SKM-1 (cell line): ENCODE measurements at regions not wholly inside any gene's neighbourhood (a gene's known extent, or its start where the extent isn't known, plus 50 kb on each side); places are given as distances from the start of the nearest gene placed in this dataset.

Experiments
- DNase-seq: peaks from one replicate; lab custom pipeline; 2025; ENCODE audit not compliant: unreplicated experiment; lab: John Stamatoyannopoulos, UW

DNA sequence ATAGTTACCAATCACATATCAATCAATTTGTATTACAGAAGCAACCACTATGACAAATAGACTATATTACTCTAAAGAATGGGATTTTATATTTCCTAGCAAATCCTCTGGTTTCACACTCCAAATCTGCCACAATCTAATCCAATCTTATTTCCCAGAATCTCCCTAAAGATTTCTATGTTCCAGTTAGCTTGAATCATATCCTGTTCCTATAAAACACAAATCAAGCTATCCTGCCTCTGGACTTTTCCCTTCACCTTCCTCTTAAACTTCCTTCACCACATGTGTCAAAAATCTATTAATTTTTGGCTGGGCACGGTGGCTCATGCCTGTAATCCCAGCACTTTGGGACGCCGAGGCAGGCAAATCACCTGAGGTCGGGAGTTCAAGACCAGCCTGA lies 50.0 kb downstream of the PIK3C2A start:
- DNase-seq = no peak

GRCh38 chr11:17156283-17156682 lies 51.5 kb downstream of the PIK3C2A start:
- DNase-seq = no peak

GRCh38 chr11:17154409-17155159 lies 53.2 kb downstream of the PIK3C2A start:
- peak; percentile 59 for DNase-seq

DNA sequence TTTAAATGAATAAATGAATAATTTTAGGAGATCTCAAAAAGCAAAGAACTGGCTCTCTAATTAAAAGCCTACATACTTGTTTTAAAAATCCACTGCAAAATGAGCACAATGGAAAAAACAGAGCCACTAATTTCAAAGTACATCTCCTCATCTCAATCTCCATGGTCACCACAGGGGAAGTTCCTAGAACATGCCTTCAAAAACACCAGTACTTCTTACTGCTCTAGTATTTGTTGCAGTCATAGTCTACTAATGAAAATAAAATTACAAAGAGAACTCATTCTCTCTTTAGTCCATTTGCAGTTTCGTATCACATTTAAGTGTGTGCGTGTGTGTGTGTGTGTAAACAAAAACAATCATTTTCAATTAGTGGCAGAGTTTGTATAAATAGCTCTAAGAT lies 54.0 kb downstream of the PIK3C2A start:
- no peak for DNase-seq

DNA sequence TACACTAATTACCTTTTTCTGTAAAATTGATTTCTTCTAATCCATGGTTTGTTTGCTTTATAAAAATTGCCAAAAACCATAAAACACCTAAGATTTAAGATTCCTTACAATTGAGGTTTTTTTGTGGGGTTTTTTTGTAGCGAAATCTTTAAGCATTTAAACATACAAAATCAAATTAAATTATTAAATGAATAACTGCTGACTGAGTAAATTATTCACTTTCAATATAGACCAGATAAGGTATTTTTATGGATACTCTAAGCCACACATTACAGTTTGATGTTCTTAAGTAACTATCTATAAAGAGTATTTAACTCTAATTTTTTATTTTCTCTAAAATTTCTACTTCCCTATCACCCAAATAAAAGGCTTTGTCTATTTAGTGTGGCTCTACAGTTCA lies 55.5 kb downstream of the PIK3C2A start:
- DNase-seq = no peak

DNA sequence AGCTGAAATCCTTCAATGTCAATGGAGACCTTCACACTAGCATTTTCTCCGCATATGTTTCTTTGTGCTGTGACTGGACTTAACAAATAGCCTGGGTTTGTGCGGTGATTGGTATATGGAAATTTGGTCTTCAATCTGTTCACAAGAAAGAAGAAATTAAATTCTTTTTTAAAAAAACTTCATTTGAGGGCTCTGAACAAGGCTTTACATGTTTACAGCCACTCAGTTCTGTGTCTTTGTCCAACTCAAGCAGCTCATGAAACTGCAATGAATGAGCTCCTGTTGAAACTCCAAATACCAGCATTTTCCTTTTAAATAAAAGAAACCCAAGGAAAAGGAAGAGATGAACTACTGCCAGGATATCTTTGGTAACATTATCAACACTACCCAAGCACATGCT lies 57.3 kb downstream of the PIK3C2A start:
- DNase-seq = no peak

GRCh38 chr11:17148536-17148935 lies 59.2 kb downstream of the PIK3C2A start:
- DNase-seq = no peak

GRCh38 chr11:17145972-17146371 lies 61.8 kb downstream of the PIK3C2A start:
- DNase-seq = no peak

GRCh38 chr11:17142450-17142849 lies 65.0 kb upstream of the RPS13 start:
- DNase-seq = no peak

DNA sequence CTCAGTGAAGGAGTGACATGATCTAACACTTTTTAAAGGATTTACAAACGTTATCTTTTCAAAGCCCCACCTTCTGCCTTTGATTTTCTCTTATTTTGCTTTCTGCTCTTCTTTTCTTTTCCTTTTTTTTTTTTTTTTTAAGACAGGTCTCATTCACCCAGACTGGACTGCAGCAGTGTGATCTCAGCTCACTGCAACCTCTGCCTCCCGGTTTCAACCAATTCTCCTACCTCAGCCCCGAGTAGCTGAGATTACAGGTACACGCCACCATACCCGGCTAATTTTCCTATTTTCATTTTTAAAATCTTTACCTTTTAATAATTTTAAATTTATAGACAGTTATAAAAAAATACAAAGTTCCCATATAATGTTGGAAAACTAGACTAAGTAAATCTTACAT lies 63.7 kb upstream of the RPS13 start:
- no peak for DNase-seq

- no peak for DNase-seq
Observed at GRCh38 chr11:17138562-17138961, 61.1 kb upstream of the RPS13 start.

GRCh38 chr11:17135916-17136683 lies 58.6 kb upstream of the RPS13 start:
- no peak for DNase-seq

DNA sequence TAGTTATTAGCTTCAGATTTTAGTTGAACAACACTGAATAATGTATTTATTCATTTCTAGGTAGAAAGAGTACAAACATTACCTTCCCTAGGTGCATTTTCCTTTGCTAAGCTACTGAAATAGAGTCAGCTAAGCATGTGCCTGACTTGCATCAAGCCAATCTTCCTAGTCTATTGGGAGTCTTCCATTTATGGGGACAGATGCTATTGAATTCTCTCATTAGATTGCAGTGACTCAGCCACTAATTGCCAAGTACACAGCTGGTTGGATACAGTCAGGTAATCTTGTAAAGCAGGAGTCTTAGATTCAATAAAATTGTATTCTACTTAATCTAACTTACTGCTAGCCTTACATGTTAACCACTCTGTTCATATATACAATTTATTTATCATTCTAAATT lies 55.2 kb upstream of the RPS13 start:
- no peak for DNase-seq

GRCh38 chr11:17129003-17129402 lies 51.5 kb upstream of the RPS13 start:
- DNase-seq = no peak
